Amniotic epithelial cell (primary cell): ENCODE measurements at regions not wholly inside any gene's neighbourhood (a gene's known extent, or its start where the extent isn't known, plus 50 kb on each side); places are given as distances from the start of the nearest gene placed in this dataset.
A peak's percentile ranks its signal among the peaks of the same experiment; 100 is the strongest.
"Not testable (repeated sequence)": the region's sequence is repeated elsewhere in the genome, so short reads cannot be mapped to it uniquely, and the experiment has no call there.

Experiments
- DNase-seq: peaks from one replicate; pipeline ENCODE4 v3.0.0-alpha.2; 2010; ENCODE audit warnings: low read depth

DNA sequence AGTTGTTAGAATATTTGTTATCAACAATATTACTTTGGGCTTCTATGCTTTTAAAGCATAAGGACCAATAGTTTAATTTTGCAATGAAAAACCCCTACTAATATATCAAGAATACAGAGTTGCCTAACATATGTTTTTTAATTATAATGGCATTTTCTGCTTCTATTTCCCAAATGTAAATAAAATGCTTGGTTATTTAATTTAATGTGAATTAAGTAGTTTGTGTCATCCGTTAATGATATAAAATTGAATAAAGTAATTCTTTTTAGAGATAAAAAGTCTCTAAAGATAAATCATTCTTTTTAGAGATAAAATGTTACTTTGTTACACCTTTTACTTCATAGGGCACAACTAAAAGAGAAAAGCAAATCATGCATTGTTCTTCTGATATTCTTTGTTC is 583.7 kb upstream of the ADGRL2 start:
- DNase-seq, result no peak

DNA sequence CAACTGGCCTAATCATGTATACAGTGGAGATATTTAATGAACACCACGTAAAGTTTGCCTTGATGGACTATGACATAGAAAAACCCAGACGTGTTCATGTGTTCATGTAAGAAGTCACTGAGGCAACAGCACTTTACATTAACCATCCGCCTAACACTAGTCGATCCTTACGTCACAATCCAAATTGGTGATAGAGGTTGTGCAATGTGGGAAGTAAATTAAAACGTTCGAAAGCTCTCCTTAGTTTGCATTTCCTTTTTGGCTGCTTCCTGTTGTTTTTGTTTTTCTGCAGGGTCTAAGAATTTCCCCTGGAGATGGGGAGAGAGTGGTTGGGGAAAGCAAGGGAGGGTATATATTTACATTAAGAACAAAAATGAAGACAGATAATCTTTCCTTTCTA is 587.5 kb upstream of the ADGRL2 start:
- no peak for DNase-seq

DNA sequence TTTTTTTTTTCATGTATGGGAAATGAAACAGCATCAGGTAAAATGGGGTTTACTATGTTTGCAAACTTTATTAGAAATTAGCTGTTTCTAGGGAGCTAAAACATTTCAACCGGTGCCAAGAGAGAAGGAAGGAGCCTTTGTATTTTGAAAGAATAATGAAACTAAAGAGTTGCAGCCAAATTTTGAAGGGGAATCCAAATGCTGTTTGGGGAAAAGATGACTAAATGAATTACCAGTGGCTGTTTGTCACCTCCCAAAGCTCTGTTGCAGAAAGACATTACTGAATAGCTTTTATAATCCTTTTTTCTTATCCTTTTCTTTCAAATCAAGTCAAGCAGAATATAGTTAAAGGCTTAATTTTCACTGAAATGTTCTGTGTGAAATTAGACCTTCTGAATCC is 591.3 kb upstream of the ADGRL2 start:
- no peak for DNase-seq

DNA sequence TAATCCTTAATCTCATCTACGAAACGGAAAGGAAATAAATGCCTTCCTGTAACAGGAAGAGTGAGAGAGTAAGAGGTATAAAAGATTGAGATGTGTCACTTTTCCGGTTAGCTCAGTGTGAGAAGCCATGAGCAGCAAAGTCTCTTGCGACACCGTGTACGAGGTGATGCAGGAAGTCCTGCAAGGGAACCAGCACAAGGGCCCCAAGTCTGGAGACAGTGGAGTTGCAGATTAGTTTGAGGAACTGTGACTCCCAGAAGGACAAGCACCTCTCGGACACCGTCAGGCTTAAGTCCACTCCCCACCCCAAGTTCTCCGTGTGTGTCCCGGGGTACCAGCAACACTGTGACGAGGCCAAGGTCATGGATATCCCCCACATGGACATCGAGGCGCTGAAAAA is 592.3 kb upstream of the ADGRL2 start:
- DNase-seq, result no peak

DNA sequence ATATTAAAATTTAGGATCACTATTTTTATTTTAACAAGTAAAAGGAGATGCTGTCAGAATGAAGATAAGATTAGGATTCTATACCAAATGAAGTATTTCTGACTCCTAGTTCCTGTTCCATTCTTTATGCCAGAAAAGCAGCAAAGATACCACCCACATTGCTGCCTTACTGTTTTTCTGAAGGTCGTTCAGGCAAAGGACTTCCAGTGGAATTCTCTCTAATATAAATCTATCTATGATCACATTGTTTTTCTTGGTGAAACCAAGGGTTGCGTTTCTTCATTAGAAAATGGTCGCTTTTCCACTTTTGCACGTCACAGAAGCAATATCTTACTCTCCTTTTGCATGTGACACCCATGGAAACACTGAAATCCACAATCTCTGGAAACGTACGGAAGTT is 594.8 kb upstream of the ADGRL2 start:
- DNase-seq, result no peak

DNA sequence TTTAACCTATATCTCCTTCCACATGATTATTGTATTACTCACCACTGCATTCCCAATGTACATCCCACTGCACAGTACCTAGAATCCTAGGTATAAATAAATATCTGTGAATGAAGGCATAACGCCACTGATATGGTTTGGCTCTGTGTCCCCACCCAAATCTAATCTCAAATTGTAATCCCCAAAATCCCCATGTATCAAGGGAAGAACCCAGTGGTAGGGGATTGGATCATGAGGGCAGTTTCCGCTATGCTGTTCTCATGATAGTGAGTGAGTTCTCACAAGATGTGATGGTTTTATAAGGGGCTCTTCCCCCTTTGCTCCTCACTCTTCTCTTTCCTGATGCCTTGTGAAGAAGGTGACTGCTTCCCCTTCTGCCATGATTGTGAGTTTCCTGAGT is 599.0 kb upstream of the ADGRL2 start:
- DNase-seq, result no peak

DNA sequence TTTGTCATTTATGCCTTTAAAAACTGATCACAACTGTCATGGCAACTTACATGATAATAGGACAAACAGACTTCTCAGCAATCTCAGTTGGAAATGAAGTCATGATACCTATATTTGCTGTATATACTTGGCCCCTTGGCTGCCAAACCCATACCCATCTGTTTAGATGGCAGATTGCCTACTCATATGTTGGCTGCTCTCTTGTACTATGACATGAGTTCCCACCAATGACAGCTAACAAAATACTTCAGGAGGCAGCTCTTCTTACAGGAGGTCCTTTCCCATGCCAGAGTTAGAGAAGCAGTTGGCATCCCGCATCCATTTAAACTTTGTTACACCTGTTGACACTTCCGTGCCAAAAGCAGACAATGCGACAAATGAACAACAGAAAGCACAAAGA is 603.1 kb upstream of the ADGRL2 start:
- DNase-seq, result no peak

DNA sequence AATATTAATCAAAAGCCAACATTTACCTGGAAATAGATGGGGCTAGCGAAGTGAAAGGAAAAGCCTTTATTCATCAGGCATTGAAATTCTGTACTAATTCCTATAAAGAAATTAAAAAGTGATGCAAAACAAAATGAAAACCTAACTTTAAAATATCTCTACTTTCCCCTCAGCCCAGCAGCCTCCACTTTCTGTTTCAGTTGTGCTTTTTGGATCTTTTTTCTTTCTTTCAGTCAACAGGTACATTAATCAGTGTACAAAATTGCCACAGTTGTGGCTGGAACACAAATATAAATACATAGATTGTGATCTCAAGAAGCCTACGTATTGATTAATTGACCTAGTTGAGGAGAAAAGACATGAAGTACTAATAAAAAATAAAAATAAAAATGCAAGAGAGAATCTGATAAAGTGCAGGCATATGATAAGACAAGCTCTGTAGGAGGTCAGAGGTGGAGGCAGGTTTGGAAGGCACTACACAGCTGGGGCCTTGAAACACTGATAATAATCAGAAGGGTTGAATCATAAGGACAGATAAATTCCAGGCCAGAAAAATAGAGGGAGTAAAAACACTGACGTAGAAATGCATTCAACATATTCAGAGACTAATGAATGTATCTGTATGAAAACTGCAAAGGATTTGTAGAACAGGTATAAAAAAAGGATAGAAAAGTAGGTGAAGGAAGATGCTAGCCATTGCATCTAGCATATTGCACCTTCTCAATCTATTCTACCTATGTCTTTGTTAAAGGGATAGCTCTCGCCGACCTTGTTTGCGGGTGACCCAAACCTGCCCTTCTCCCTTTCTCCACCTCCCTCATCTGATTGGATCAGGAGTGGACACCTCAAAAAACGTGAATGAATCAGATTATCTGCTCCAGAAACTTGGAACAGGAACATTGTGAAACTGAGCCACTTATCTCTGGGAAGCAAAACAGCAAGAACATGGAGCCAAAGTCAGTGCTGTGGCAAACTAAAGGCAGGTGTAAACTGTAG is 607.8 kb upstream of the ADGRL2 start:
- DNase-seq, result peak; percentile 78

DNA sequence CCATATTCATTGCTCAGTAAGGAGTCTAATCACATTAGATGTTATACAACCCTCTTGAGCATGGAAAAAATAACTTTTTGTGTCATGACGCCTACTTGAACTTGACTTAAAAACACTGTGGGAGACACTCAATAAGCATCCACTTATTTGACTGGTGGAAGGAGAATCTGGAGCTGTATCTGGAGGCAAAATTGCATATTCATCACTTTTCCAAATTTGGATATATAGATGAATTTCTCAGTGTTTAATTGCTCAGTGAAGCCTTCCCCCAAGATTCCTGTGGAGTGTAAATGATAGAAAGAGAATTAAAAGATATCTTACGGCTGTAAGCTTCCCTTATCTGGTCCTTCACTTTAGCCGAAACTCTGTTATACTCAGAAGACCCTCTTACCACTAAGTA is 610.7 kb upstream of the ADGRL2 start:
- DNase-seq, result no peak

DNA sequence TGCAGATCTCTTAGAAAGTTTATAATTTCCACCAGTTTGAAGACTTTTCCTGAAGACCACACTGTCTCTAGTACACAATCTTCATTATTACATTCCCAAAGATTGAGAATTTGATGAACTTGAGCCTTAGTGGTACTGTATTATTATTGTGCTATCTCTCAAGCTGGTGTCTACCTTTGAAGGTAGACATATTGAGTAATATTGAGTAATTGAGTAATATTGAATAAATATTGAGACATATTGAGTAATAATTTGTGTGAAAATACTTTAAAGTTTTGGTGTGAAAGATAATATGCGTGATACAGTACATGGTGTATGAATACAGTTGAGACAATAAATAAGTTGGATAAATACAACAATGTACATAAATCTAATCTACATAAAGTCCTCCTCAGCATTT is 613.1 kb upstream of the ADGRL2 start:
- DNase-seq, result no peak

DNA sequence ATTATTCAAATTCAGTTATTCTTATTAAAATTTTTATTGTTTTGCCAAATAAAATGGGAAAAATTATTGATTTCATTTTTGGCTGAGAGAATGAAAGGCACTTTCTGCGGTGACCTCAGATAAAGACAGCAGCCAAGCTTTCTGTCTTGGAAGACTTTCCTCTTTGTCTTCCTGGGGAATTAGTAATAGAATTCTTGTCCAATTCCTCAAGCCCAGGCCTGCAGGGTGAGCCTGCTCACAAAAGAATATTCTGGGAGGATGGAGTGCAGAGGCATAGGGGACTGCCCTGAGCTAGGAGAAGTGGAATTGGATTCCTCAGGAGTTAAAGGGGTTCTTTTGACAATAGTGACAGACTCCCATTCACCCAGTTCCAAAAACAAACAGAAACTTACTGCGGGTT is 614.5 kb upstream of the ADGRL2 start:
- DNase-seq, result no peak

DNA sequence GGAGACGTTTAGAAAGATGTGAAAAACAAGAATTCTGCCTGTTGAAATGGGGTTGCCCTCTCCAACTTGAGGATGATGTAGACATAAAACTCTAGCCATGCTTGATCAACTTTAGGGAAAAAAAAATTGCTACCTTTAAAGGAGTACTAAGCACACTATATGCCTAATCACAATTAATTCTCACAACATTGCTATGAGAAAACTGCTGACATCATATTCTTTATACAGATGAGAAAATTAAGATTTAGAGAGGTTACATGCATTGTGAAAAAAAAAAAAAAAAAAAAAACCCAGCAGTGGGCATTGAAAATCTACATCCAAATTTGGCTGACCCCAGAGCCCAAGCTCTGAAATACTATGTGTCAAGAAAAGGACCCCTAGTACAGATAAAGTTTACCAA is 617.2 kb upstream of the ADGRL2 start:
- DNase-seq, result no peak

DNA sequence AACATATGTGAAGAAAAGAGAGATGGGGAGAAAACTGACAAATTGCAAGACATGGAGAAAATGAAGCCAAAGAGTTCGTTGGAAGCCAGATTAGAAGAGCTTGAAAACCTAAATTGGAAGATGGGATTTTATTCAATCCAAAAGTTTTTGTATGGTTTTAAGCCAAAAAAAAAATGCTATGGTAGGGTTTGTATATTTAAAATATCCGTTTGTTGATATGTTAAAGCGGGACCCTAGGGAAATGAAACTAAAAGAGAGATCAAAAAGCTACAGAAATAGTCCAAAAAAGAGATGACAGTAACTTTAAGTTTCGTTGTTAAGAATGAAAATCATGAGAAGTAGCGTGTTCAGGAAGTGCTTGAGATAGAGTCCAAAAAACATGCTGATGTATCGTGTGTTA is 617.7 kb upstream of the ADGRL2 start:
- DNase-seq, result no peak

DNA sequence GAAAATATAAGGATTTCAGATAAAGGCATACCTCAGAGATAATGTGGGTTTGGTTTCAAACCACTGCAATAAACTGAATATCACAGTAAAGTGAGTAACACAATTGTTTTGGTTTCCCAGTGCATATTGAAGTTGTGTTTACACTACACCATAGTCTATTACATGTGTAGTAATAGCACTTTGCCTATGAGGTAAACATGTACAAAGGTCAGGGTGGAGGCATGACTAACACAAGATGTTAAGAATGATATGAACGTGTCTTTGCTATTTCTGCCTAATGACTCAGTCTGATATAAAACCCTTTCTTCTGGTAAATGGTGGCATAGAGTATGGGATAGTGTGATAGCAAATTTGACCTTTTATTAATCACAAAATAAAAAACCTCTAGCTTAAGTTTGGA is 621.5 kb upstream of the ADGRL2 start:
- DNase-seq, result peak; percentile 97

DNA sequence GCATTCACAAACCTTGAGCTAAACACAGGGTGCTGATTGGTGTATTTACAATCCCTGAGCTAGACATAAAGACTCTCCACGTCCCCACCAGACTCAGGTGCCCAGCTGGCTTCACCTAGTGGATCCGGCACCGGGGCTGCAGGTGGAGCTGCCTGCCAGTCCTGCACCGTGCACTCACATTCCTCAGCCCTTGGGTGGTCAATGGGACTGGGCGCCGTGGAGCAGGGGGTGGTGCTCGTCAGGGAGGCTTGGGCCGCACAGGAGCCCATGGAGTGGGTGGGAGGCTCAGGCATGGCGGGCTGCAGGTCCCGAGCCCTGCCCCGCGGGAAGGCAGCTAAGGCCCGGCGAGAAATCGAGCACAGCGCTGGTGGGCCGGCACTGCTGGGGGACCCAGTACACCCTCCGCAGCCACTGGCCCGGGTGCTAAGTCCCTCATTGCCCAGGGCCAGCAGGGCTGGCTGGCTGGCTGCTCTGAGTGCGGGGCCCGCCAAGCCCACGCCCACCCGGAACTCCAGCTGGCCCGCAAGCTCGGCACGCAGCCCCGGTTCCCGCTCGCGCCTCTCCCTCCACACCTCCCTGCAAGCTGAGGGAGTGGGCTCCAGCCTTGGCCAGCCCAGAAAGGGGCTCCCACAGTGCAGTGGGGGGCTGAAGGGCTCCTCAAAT is 622.2 kb upstream of the ADGRL2 start:
- DNase-seq, result not testable (repeated sequence)

DNA sequence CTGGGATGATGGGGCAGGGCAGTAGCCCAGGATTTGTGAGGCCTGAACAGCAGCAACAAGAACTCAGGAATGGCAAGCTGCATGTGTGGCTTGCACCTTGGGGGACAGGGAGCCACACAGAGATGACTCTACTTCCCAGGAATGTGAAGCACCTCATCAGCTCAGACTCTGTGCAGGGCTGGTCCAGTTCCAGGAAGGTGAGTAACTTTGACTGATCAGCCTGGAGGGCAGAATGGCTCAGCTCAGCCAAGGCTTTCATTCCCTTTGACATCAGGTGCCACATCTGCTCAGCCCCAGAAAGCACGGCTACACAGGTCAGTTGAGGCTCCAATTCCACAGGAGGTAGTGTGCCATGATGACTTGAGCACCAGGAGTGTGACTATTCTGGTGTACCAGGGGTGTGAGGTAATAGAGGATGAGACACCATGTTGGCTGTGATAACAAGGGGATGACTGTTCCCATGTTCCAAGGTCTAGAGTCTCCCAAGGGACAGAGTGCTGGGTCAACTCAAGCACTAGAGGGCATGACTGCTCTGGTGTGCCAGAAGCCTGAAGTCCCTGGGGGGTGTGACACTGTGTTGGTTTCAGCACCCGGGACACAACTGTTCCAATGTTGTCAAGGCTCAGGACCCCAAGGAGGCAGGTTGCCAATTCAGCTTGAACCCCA is 625.8 kb upstream of the ADGRL2 start:
- peak; percentile 53 for DNase-seq

DNA sequence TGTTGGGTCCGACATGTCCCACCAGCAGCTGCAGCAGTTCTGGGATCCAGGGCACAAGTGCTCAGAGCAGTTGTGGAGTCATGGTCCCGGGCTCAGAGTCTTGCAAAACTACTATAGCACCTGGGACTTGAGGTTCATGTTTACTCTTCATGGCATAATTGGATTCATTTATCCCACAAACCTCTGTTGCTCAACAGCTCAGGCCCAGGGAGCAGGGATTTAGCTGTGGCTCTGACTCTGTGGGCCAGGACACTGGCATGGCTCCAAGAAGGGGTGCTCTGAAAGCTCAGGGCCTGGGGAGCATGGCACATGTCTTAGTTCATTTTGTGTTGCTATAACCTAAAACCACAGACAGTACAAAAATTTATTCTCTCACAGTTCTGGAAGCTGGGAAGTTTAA is 626.7 kb upstream of the ADGRL2 start:
- DNase-seq, result peak; percentile 77

DNA sequence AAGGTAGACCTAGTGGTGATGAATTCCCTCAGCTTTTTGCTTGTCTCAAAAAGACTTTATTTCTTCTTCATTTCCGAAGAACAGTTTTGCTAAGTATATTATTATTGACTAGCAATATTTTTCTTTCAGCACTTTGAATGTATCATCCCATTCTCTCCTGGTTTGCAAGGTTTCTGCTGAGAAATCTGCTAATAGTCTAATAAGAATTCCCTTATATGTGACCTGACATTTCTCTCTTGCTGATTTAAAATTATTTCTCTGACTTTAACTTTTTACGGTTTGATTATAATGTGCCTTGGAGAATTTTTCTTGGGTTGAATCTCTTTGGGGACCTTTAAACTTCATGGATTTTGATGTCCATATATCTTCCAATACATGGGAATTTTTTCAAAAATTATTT is 628.3 kb upstream of the ADGRL2 start:
- DNase-seq, result no peak

DNA sequence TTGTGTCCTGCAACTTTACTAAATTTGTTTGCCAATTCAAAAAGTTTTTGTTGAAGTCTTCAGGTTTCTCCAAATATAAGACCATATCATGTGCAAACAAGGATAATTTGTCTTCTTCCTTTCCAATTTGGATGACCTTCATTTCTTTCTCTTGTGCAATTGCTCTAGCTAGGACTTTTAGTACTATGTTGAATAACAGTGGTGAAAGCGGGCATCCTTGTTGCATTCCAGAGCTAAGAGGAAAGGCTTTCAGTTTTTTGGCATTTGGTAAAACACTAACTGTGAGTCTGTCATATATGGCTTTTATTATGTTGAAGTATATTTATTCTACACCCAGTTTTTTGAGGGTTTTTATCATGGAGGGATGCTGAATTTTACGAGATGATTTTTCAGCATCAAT is 630.0 kb upstream of the ADGRL2 start:
- DNase-seq, result peak; percentile 24

DNA sequence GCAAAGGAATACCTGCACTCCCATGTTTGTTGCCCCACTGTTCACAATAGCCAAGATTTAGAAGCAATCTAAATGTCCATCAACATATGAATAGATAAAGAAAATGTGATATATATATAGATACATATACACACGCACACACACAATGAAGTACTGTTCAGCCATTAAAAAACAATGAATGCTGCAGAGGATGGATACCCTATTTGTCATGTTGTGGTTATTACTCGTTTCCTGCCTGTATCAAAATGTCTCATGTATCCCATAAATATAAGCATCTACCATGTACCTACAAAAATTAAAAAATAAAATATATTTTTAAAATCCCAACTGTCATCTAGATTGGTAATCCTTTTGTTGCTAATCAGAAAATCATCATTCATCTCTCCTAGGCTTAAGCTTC is 634.8 kb upstream of the ADGRL2 start:
- no peak for DNase-seq

DNA sequence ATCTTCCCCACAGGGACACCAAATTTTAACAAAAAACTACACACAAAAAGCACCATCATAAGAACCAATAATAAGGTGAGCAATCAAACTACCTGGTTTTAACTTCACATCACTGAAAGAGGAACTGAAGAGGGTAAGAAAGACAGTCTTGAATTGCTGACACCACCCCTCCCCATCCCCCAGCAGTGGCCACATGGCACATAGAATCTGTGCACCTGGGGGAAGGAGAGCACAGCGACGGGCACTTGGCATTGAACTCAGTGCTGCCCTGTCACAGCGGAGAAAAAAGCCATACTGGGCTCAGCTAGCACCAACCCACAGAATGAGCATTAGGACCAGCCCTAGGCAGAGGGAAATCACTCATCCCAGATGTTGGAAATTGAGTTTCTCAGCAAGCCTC is 640.0 kb upstream of the ADGRL2 start:
- no peak for DNase-seq

DNA sequence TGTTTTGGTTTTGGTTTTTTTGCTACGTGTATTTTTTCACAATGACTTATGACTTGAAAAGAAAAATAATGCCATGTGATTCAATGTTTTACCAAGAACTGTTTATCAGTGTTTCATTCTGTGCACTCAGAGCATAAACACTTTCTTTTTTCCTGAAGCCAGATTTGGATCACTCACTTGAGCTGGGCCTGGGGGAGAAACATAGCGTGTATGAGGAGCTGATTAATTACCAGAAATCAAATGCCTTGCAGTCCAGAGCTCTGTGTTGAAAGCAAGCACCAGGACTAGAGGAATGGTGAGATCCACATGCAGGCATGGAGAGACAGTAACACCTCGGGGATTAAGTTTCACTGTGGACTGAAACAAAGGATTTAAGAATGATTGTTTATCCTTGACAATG is 642.1 kb upstream of the ADGRL2 start:
- DNase-seq, result peak; percentile 89

DNA sequence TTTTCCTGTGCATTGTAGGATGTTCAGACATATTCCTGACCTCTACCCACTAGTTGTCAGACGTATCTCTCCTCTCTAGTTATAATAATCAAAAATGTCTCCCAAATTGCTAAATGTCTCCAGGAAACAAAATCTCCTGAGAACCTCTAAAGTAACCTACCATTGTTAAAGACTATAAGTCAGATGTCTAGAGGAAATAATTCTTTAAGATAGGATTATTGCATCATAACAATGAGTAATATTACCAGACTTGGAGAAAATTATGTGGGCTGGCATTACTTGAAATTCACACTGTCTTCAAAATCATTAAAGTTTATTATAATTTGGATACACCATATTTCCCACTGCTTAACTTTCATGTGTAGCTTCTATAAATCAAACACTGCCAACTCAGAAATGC is 643.0 kb upstream of the ADGRL2 start:
- DNase-seq, result peak; percentile 63
